ENCODE measurements at regions not wholly inside any gene's neighbourhood (a gene's known extent, or its start where the extent isn't known, plus 50 kb on each side); places are given as distances from the start of the nearest gene placed in this dataset.

- Histone ChIP-seq H4K20me1 (ENCODE audit: insufficient read depth) (no peaks in the 10 kb centered on the region), H3K9me3 (peaks cover 8% of the 10 kb centered on the region), H3F3A (replicated peaks; ENCODE audit: insufficient read depth) (peaks cover 10% of the 10 kb centered on the region), H3K36me3 (replicated peaks in 1 of 2; ENCODE audit: control insufficient read depth in 1 of 2, insufficient read depth in 2 of 2, low read length in 1 of 2) (peaks cover 0 to 4% of the 10 kb centered on the region in 2 experiments), H3K9me2 (no peaks in the 10 kb centered on the region), H3K79me2 (ENCODE audit: insufficient read depth) (no peaks in the 10 kb centered on the region), H3K27ac (ENCODE audit: low read depth in 2 of 2, low read length in 1 of 2) (peak overlapping the region; percentile 47 to 90; a peak in 3 of 4 replicates), H3K4me2 (0 out of 2 replicates have a peak overlapping the region, but pooled peaks have one; percentile 29), H3K4me1 (ENCODE audit: control insufficient read depth in 1 of 2, insufficient read depth in 2 of 2, low read depth in 1 of 2, low read length in 1 of 2) (peaks cover 0 to 12% of the 10 kb centered on the region in 2 experiments; a peak in 1 of 4 replicates), H3K27me3 (ENCODE audit: insufficient read depth) (no peaks in the 10 kb centered on the region), H3K4me3 (ENCODE audit: low read depth in 2 of 2, low read length in 1 of 2) (no peak overlapping the region), H3K9ac (peak overlapping the region; percentile 34; the same call in 1 of the 2 replicates), H2AFZ (ENCODE audit: low read depth) (peak overlapping the region; percentile 80; the same call in 1 of the 2 replicates)
- POLR2A ChIA-PET = no interaction called here
- no peak for DNase-seq
- TF ChIP-seq, protein P1, sequence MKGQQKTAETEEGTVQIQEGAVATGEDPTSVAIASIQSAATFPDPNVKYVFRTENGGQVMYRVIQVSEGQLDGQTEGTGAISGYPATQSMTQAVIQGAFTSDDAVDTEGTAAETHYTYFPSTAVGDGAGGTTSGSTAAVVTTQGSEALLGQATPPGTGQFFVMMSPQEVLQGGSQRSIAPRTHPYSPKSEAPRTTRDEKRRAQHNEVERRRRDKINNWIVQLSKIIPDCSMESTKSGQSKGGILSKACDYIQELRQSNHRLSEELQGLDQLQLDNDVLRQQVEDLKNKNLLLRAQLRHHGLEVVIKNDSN (IDR thresholded peaks at IDR 0.05; ENCODE audit: borderline replicate concordance, low read depth) = no peak
- no peak for TF ChIP-seq SMC3 (IDR thresholded peaks at IDR 0.05; ENCODE audit: low read depth, low read length)
- TF ChIP-seq, protein P2, sequence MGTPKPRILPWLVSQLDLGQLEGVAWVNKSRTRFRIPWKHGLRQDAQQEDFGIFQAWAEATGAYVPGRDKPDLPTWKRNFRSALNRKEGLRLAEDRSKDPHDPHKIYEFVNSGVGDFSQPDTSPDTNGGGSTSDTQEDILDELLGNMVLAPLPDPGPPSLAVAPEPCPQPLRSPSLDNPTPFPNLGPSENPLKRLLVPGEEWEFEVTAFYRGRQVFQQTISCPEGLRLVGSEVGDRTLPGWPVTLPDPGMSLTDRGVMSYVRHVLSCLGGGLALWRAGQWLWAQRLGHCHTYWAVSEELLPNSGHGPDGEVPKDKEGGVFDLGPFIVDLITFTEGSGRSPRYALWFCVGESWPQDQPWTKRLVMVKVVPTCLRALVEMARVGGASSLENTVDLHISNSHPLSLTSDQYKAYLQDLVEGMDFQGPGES (IDR thresholded peaks at IDR 0.05; ENCODE audit: low read depth, low read length) = no peak
- TF ChIP-seq YY1 (IDR thresholded peaks at IDR 0.05; ENCODE audit: low read depth) = peak; percentile 8; the same call in 1 of the 2 replicates
- TF ChIP-seq CTCF (IDR thresholded peaks at IDR 0.05) = no peak
- WGBS (ENCODE audit: low lambda C conversion rate) = 28% methylated on average over 1 of the region's 1 CpG
- CTCF ChIA-PET = interaction anchor here (1.2 kb wide), 1 partner anchor 434 kb away, joined by 3 read pairs; no protein-coding TSS in a partner anchor
Observed at GRCh38 chr9:116027951-116028350, 125.6 kb upstream of the PAPPA start.

DNA sequence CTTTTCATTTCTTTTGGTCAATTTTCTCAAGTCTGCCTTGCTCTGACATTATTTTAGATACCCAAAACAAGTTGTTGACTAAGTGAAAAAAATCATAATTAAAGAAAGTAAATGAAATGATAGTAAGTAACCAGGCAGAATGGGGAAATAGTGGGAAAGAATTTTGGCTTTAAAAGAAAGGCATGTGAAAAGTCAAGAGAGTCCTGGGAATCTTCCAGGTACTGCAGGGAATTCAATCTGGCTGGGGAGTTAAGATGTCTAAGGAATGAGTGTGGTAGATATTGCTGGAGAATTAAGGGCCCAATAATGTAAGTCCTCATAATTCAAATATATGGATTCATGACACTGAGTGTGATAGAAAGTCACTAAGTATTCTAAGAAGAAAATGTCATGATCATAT is 123.1 kb upstream of the PAPPA start:
- H3K9me3 ChIP-seq = peaks cover 8% of the 10 kb centered on the region
- H3K4me3 ChIP-seq (ENCODE audit: low read depth in 2 of 2, low read length in 1 of 2) = no peak overlapping the region
- TF ChIP-seq, protein P3, sequence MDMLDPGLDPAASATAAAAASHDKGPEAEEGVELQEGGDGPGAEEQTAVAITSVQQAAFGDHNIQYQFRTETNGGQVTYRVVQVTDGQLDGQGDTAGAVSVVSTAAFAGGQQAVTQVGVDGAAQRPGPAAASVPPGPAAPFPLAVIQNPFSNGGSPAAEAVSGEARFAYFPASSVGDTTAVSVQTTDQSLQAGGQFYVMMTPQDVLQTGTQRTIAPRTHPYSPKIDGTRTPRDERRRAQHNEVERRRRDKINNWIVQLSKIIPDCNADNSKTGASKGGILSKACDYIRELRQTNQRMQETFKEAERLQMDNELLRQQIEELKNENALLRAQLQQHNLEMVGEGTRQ (IDR thresholded peaks at IDR 0.05; ENCODE audit: borderline replicate concordance, low read depth, low read length) = no peak
- TF ChIP-seq RFX5 (IDR thresholded peaks at IDR 0.05; ENCODE audit: low read length) = no peak
- TF ChIP-seq CHD2 (IDR thresholded peaks at IDR 0.05; ENCODE audit: low read length, partially characterized antibody) = no peak
- H4K20me1 ChIP-seq (ENCODE audit: insufficient read depth) = no peaks in the 10 kb centered on the region
- peaks cover 10% of the 10 kb centered on the region for H3F3A ChIP-seq (replicated peaks; ENCODE audit: insufficient read depth)
- ChIA-PET CTCF (no interaction called here), POLR2A (no interaction called here)
- no peak overlapping the region for H3K4me2 ChIP-seq
- no peak overlapping the region for H2AFZ ChIP-seq (ENCODE audit: low read depth)
- no peak for DNase-seq
- H3K27me3 ChIP-seq (ENCODE audit: insufficient read depth) = no peaks in the 10 kb centered on the region
- H3K4me1 ChIP-seq (ENCODE audit: control insufficient read depth in 1 of 2, insufficient read depth in 2 of 2, low read depth in 1 of 2, low read length in 1 of 2) = peaks cover 0 to 12% of the 10 kb centered on the region in 2 experiments; a peak in 1 of 4 replicates
- peaks cover 0 to 4% of the 10 kb centered on the region in 2 experiments for H3K36me3 ChIP-seq (replicated peaks in 1 of 2; ENCODE audit: control insufficient read depth in 1 of 2, insufficient read depth in 2 of 2, low read length in 1 of 2)
- H3K79me2 ChIP-seq (ENCODE audit: insufficient read depth) = no peaks in the 10 kb centered on the region
- no peak overlapping the region for H3K27ac ChIP-seq (ENCODE audit: low read depth in 2 of 2, low read length in 1 of 2)
- no peaks in the 10 kb centered on the region for H3K9me2 ChIP-seq
- H3K9ac ChIP-seq = no peak overlapping the region

All from SK-N-SH (cell line).